Activated CD8-positive, alpha-beta memory T cell treated with anti-CD3 and anti-CD28 coated beads for 36 hours (primary cell): ENCODE measurements at regions not wholly inside any gene's neighbourhood (a gene's known extent, or its start where the extent isn't known, plus 50 kb on each side); places are given as distances from the start of the nearest gene placed in this dataset.
"Not testable (repeated sequence)": the region's sequence is repeated elsewhere in the genome, so short reads cannot be mapped to it uniquely, and the experiment has no call there.

Experiments used
- CTCF ChIA-PET: fragments of 350-600 bp; sonication (Branson Sonifier 250); formaldehyde crosslinking; loops from one replicate; lab custom pipeline; 2021; ENCODE audit warnings: antibody characterized with exemption; lab: Charles Lee
- POLR2A ChIA-PET: fragments of 350-600 bp; sonication (Branson Sonifier 250); formaldehyde crosslinking; loops from one replicate; lab custom pipeline; 2021; ENCODE audit warnings: antibody characterized with exemption; lab: Charles Lee

GRCh38 chr9:36521148-36521547 is 51.5 kb upstream of the MELK start:
- POLR2A ChIA-PET, result no interaction called here
- CTCF ChIA-PET, result no interaction called here

GRCh38 chr9:36517131-36517530 is 55.6 kb upstream of the MELK start:
- CTCF ChIA-PET, result interaction anchor here (1.0 to 1.6 kb wide), 2 partner anchors 10 to 110 kb away, joined by 3 to 4 read pairs; no protein-coding TSS in a partner anchor
- POLR2A ChIA-PET, result no interaction called here

DNA sequence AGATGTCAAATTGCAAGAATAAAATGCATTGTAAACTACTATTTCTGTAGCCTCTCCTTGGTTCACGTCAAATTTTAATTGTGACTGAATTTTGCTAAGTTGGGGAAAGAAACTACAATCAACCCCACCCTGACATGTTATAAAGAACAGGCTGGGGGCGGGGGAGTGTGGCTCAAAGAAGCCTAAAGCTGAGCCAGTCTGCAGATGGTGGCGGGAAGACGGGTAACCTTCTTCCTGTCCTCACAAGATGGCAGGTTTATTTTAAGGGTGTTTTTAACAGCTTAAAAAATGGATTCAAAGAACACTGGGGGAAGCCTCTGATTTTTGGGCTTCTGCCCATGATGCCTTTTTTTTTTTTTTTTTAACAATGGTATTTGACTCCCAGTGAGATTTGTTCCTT is 68.5 kb upstream of the MELK start:
- POLR2A ChIA-PET, result no interaction called here
- CTCF ChIA-PET, result interaction anchor here (0.6 to 0.7 kb wide), 3 partner anchors 23 to 60 kb away, joined by 3 read pairs; no protein-coding TSS in a partner anchor

DNA sequence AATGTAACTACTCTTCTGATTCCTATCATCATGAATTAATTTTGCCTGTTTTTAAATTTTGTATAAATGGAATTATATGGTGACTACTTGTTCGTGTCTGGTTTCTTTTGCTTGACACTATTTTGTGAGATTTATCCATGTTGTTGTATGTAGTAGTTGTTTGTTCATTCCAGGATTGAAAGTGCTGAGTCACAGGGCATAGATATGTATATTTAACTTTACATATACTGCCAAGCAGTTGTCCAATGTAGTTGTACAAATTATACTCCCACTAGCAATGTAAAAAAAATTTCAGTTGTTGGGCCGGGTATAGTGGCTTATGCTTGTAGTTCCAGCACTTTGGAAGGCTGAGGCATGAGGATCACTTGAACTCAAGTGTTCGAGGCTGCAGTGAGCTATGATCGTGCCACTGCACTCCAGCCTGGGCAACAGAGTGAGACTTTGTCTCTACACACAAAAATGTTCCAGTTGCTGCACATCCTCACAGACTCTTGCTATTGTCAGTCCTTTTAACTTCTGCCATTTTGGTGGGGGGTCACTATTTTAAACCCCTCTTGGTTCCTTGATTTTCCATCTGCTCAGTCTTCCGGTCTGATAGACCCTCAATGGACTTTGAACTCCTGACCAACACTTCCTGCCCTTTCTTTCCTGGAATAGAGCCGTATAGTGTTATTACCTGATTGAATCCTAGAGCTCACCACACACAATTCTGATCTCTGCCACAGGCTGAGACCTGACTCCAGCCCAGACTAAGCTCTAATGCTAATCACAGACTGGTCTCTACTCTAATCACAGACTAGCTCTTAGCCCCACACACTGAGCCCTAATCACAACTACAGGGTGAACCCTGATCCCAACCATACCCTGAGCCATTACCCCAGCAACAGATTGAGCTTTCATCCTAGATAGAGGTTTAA is 69.3 kb upstream of the MELK start:
- CTCF ChIA-PET, result interaction anchor here (0.6 to 1.1 kb wide), 3 partner anchors 22 to 59 kb away, joined by 3 read pairs; no protein-coding TSS in a partner anchor
- POLR2A ChIA-PET, result no interaction called here

DNA sequence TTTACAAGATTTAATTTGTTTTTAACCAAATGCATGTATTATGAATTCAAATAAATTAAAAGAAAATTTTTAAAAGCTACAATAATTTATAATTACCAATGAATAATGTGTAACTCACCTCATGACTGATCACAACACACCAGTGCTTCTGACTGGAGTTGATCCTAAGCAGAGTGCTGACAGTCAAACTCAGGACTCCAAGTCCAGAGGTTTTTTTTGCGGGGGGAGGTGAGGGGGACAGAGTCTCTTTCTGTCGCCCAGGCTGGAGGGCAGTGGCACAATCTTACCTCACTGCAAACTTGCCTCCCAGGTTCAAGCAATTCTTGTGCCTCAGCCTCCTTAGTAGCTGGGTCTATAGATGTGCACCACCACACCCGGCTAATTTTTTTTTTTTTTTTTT is 71.0 kb upstream of the MELK start:
- ChIA-PET CTCF (interaction anchor here (0.9 to 1.4 kb wide), 3 partner anchors 14 to 57 kb away, joined by 3 to 4 read pairs (median 3); no protein-coding TSS in a partner anchor), POLR2A (interaction anchor here (0.6 kb wide), 1 partner anchor 170 kb away, joined by 5 read pairs; no protein-coding TSS in a partner anchor)

DNA sequence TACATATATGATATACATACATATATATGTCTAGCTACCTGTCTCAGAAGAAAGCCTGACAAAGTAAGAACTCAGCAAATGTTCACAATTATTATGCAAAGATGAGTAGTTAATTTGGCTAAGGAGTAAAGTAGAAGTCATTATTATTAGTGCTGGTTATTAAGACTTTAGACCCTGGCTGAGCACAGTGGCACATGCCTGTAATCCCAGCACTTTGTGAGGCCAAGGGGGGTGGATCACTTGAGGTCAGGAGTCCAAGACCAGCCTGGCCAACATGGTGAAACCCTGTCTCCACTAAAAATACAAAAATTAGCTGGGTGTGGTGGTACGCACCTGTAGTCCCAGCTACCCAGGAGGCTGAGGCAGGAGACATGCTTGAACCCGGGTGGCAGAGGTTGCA is 71.8 kb upstream of the MELK start:
- CTCF ChIA-PET, result interaction anchor here (0.9 to 1.4 kb wide), 2 partner anchors 13 to 55 kb away, joined by 3 to 4 read pairs; no protein-coding TSS in a partner anchor

GRCh38 chr9:36499174-36499890 is 73.4 kb upstream of the MELK start:
- ChIA-PET POLR2A (no interaction called here), CTCF (no interaction called here)

More for the DNA sequence above, 71.8 kb upstream of the MELK start:
- POLR2A ChIA-PET, result interaction anchor here (0.6 to 1.0 kb wide), 2 partner anchors 13 to 170 kb away, joined by 3 to 5 read pairs; no protein-coding TSS in a partner anchor

DNA sequence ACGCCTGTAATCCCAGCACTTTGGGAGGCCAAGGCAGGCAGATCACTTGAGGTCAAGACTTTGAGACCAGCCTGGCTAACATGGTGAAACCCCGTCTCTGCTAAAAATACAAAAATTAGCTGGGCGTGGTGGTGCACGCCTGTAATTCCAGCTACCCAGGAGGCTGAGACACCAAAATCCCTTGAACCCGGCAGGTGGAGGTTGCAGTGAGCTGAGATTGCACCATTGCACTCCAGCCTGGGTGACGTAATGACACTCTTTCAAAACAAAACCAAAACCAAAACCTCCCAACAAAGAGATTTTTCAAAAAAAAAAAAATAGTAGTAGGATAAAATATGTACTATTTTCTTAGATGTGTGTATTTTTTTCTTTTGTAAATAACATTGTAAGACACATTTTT is 79.1 kb upstream of the MELK start:
- CTCF ChIA-PET, POLR2A ChIA-PET: not testable (repeated sequence)

DNA sequence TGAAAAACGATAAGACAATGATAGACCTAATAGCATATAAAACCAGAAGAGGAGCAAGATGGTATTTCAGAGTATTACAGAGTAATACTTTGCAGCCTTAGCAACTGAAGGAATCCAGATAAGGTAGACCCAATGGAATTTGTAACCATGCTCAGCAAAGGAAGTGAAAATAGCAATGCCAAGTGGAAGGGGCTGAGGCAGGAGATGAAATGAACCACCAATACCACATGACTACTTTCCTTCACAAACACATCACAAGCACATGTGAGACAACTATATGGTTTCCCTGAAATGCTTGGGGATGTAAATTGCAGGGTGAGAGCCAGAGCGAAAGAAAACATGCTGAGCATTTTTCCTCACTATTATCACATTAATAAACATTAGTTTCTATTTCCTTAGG is 79.8 kb upstream of the MELK start:
- POLR2A ChIA-PET, result no interaction called here

DNA sequence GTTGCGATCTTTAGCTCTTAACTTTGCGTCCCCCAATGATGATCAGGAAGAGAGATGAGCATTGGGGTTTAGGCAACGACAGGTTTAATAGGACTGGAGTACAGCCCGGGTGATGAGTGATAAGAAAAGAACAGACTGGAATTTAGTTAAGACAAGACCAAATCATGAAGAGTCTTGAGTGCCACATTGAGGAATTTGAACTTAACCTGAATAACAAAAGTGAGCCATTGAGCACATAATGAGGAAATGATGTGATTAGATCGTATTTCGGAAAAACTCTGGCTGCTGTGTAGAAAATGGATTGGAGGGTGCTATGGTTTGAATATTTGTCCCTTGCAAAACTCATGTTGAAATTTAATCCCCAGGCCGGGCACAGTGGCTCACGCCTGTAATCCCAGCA is 83.2 kb upstream of the MELK start:
- POLR2A ChIA-PET, result no interaction called here
- CTCF ChIA-PET, result interaction anchor here (0.8 kb wide), 1 partner anchor 32 kb away, joined by 3 read pairs; no protein-coding TSS in a partner anchor

More for the DNA sequence above, 79.8 kb upstream of the MELK start:
- CTCF ChIA-PET, result no interaction called here

- POLR2A ChIA-PET, result interaction anchor here (0.6 to 1.8 kb wide), 6 partner anchors 9 to 87 kb away, joined by 3 to 8 read pairs (median 4); no protein-coding TSS in a partner anchor
- CTCF ChIA-PET, result interaction anchor here (0.6 to 1.4 kb wide), 3 partner anchors 13 to 81 kb away, joined by 3 to 5 read pairs (median 3); no protein-coding TSS in a partner anchor
Measured at GRCh38 chr9:36488389-36488756, 84.3 kb upstream of the MELK start.

GRCh38 chr9:36487482-36488388 is 85.0 kb upstream of the MELK start:
- CTCF ChIA-PET, result interaction anchor here (0.6 to 1.4 kb wide), 3 partner anchors 14 to 81 kb away, joined by 3 to 5 read pairs (median 3); no protein-coding TSS in a partner anchor
- POLR2A ChIA-PET, result interaction anchor here (0.5 to 1.8 kb wide), 8 partner anchors 8 to 90 kb away, joined by 3 to 8 read pairs (median 4); no protein-coding TSS in a partner anchor

- ChIA-PET POLR2A (interaction anchor here (0.6 to 1.8 kb wide), 6 partner anchors 9 to 296 kb away, joined by 3 to 8 read pairs (median 6); partner anchors contain the start of genes CLTA and GNE), CTCF (interaction anchor here (1.1 to 2.1 kb wide), 2 partner anchors 9 to 80 kb away, joined by 4 to 5 read pairs; no protein-coding TSS in a partner anchor)
Measured at GRCh38 chr9:36486933-36487481, 85.7 kb upstream of the MELK start.

GRCh38 chr9:36486329-36486932 is 86.3 kb upstream of the MELK start:
- CTCF ChIA-PET, result interaction anchor here (0.7 to 2.1 kb wide), 4 partner anchors 10 to 79 kb away, joined by 4 to 5 read pairs (median 4); no protein-coding TSS in a partner anchor
- POLR2A ChIA-PET, result interaction anchor here (0.6 to 1.3 kb wide), 7 partner anchors 8 to 296 kb away, joined by 3 to 6 read pairs (median 5); partner anchors contain the start of genes CLTA, GNE and RNF38

GRCh38 chr9:36485647-36486328 is 85.7 kb upstream of the RNF38 start:
- ChIA-PET CTCF (interaction anchor here (0.7 to 2.1 kb wide), 4 partner anchors 10 to 79 kb away, joined by 4 to 5 read pairs (median 4); no protein-coding TSS in a partner anchor), POLR2A (interaction anchor here (0.6 to 1.3 kb wide), 5 partner anchors 28 to 227 kb away, joined by 3 to 6 read pairs (median 5); partner anchors contain the start of genes GNE and RNF38)

- CTCF ChIA-PET, result interaction anchor here (0.8 kb wide), 1 partner anchor 66 kb away, joined by 3 read pairs; no protein-coding TSS in a partner anchor
Measured at GRCh38 chr9:36484124-36484523, 84.1 kb upstream of the RNF38 start.

More at GRCh38 chr9:36484124-36484523, 84.1 kb upstream of the RNF38 start:
- POLR2A ChIA-PET, result no interaction called here
